Epidermal melanocyte (primary cell): ENCODE measurements at regions not wholly inside any gene's neighbourhood (a gene's known extent, or its start where the extent isn't known, plus 50 kb on each side); places are given as distances from the start of the nearest gene placed in this dataset.

Source experiments
- DNase-seq: peaks from one replicate; pipeline ENCODE4 v3.0.0; 2011; ENCODE audit warnings: low spot score; ENCODE audit not compliant: insufficient read length

DNA sequence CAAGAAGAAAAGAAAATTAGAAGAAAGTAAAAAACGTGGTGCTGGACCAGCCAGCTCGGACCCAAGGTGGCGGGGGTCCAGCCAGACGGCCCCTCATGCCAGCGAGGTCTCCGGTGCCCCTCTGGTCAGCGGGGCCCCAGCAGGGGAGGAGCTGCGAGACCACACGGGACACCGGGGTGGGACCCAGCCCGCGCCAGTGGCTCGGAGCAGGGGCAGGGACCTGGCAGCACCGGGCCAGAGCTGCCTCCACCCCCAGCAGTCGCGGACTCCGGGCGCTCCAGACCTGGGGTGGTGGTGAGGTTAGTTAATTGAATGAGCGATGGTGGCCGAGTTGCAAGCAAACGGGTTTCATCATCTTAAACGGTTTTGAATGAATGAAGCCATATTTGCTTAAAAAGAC lies 289.9 kb upstream of the MC4R start:
- no peak for DNase-seq

DNA sequence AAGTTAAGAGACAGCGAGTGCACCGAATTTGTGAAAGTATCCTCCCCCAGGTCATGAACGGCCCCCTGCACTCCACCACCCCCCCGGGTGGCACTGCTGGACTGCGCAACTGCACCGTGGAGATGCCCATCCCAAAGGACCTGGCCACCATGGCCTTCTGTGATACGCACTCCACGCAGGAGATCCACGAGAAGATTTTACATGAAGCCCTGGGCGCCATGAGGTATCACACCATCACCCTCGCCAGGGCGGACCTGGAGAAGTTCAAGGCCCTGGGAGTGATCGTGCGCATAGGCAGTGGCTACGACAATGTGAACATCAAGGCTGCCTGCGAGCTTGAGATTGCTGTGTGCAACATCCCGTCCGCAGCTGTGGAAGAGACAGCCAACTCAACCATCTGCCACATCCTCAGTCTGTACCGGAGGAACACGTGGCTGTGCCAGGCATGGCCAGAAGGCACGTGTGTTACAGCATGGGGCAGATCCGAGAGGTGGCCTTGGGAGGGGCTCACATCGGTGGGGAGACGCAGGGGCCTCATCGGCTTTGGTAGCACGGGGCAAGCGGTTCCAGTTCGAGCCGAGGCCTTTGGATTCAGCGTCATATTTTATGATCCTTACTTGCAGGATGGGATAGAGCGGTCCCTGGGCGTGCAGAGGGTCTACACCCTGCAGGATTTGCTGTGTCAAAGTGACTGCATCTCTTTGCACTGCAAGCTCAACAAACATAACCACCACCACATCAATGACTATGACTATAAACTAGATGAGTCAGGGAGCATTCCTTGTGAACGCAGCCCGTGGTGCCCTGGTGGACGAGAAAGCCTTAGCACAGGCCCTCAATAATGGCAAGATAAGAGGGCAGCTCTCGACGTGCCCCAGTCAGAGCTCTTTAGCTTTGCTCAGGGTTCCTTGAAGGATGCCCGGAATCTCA lies 290.8 kb upstream of the MC4R start:
- no peak for DNase-seq

GRCh38 chr18:60664736-60665135 lies 292.2 kb upstream of the MC4R start:
- DNase-seq: no peak

GRCh38 chr18:60667016-60667415 lies 294.4 kb upstream of the MC4R start:
- no peak for DNase-seq

DNA sequence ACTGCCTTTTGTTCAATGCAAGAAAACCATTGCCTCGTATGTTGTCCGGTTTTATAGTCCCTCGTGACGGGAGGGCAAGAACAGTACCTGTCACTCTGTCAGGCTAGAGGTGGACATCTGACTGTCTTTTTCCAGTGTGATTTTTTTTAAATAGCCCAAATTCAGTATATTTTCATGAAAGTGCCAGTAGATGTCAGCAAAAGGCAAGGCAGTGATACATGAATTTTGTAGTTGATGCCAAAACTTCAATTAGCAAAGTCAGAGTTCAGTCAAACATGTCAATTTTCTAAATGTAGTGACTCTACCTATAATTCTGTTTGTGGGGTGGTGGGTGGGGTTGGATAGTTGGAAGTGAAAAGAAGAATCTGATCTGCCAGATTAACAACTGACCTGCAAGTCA lies 296.0 kb upstream of the MC4R start:
- DNase-seq: no peak

DNA sequence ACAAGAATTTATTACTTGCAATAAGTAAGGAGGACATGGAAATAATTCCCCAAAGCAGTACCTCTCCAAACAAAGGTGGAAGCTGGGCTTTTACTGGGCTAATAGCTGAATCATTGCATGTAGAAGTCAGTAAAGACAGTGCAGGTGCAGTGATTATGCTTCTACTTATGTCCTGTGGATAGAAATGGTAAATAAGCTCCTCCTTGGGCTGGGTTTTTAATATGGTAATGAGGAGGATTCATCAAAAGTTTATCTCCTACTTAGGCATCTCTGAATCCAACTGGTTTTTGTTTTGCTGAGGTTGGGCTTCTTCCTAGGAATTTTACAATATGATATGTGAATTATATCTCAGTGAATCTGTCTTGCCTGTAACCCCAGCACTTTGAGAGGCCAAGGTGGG lies 297.4 kb upstream of the MC4R start:
- DNase-seq: no peak

DNA sequence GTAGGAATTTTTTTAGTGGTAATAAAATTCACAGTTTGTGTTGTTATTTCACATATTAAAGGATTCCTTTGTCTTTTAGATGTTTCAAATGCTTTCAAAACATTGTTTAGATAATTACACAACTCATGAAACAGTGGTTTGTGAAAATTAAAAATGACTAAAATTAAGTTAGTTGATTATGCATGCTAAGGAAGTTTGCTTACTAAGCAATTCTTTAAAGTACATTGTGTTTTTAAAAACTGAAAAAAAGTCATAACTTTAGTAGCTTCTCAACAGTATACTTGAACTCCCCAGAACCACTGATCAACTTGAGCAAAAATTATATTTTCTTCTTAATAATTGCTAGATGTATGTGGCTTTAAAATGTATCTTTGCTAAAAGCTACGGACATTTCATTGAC lies 298.4 kb upstream of the MC4R start:
- DNase-seq: no peak

GRCh38 chr18:60675126-60675525 lies 302.6 kb upstream of the MC4R start:
- no peak for DNase-seq

- no peak for DNase-seq
These were observed 303.2 kb upstream of the MC4R start for GRCh38 chr18:60675801-60676200.

DNA sequence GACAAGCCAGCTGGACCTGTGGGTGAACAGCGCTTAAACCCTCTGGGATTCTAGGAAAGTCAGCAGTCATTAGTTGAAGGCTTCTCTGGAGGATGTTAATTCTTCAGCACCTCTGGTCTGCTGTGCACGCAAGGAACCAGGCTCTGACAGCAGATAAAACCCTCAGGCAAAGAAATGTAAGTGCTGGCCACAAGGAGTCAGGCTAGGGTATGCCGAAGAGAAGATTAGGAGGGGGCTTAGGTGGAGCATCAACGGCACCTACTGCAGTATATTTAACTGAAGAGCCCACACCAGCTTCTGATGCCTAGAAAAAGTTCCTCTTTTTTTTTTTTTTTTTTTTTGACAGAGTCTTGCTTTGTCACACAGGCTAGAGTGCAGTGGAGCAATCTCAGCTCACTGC lies 304.2 kb upstream of the MC4R start:
- no peak for DNase-seq

GRCh38 chr18:60684843-60685513 lies 312.4 kb upstream of the MC4R start:
- DNase-seq: no peak

- no peak for DNase-seq
These were observed 313.6 kb upstream of the MC4R start for GRCh38 chr18:60686142-60686541.

DNA sequence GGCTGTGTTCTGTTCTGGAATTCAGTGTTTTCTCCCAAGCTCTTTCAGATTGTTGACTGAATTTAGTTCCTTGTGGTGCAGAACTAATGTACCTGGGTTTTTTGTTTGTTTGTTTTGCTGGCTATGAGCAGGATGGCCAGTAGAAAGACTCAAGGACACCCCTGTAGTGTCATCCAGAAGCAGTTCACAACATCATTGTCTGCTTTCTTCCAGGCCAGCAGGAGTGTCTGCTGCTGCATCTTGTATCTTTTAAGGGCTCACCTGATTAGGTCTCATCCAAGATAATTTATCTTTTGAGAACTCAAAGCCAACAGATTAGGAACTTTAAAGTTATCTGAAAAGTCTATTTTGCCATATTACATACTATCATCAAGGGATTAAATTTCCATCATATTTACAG lies 318.5 kb upstream of the MC4R start:
- no peak for DNase-seq

DNA sequence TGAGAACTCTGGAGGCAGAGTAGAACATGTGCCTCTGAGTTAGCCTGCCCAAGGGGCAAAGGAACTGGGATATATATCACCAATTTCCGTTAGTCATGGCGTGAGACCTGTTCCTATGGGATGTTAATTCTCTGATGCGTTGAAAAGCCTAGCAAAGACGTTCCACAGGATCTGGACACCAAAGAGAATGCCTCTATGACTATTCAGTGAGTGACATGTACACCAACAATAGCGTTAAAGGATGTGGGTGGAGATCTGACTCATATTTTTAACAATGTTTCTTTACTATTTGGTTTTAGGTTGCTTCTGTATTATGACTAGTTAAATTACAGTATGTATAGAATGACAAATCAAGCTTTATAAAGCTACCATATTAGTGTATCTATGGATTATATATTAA lies 320.9 kb upstream of the MC4R start:
- no peak for DNase-seq

DNA sequence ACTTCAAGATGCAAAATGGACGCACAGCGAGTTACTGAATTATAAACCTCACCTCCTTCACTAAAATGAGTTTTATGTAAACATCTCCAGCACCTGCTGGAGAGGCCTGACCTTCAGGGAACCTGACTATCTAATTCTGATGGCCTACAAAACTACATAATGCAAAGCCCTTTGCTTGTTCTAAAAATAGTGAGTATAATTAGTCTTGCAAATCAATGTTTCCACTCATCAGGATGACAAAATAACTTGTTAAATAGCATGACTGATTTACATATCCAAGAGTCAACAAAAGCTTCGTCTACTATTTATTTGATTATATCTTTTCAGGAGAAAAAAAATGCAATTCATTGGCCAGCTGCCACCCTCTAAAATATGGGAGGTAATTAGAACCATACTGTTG lies 326.3 kb upstream of the MC4R start:
- no peak for DNase-seq

DNA sequence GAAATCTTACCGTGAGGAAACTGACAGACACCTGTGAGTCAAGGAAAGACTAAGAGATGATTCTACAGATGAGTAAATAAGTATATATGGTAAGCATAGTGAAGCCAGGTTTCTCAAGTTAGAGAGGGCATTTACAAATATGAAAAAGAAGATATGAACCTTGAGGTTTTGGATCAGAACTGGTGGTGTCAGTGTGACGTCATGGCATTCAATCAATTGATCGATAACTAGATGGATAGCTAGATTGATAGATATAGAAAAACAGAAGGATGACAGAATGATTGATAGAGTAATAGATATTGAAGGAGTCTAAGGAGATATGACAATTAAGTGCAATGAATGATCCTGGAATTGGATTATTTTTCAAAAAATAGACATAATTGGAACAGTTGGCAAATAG lies 350.2 kb upstream of the MC4R start:
- no peak for DNase-seq

GRCh38 chr18:60732143-60732542 lies 359.6 kb upstream of the MC4R start:
- DNase-seq: no peak

DNA sequence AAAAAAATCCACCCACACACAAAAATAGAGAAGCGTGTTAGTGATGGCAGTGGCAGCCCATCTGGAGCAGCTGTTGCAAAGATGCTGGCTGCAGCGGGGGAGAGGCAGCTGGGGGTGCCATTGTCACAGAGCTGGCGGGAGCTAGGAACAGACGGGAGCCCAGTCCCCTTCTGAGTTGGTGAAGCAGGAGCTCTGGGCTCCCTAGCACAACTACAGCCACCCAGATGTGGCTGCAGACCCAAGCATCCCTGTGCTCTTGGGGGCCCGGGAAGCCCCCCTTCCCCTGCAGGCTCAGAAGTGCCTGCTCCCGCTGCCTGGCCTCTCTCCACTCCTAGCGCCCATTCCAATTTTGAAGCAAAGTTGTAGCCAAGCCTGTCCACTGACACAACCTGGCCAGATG lies 366.6 kb upstream of the MC4R start:
- no peak for DNase-seq

DNA sequence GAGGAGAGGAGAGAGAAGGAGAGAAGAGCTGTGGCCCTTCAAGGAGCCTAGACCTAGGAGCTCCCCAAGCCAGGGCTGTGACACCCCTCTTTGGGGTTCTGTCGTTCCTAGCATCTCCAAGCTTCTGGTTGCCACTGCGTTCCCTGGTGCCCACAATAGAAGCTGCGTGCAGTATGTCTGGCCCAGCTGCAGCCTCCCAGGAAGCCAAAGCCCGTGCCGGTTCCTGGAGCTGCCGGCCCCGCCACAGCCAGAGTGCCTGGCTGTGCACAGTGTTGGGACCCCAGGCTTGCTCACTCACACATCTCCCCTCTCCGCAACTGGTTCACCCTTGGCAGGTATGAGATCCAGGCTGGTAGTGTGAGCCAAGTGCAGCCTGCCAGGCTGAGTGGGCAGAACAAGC lies 367.7 kb upstream of the MC4R start:
- DNase-seq: no peak

DNA sequence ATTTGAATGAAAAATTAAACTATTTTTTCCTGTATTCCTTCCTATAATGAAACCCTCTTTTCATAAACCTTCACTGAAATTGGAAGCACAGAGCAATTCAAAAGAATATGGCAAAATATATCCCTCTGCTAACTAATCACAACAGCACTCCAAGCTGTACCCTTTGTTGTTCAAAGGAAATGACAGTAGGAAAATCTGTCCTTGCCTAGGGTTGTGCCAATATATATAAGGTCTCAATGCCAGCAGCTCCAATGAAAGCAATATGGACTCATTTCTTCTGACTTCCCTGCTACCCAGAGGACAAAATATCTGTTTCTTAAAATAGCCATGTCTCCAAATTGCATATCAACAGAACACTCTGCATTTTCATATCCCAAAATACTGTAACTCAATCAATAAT lies 373.9 kb upstream of the MC4R start:
- no peak for DNase-seq

- no peak for DNase-seq
These were observed 374.3 kb upstream of the MC4R start for GRCh38 chr18:60746919-60747318.

- DNase-seq: no peak
These were observed 381.2 kb upstream of the MC4R start for GRCh38 chr18:60753753-60754152.

DNA sequence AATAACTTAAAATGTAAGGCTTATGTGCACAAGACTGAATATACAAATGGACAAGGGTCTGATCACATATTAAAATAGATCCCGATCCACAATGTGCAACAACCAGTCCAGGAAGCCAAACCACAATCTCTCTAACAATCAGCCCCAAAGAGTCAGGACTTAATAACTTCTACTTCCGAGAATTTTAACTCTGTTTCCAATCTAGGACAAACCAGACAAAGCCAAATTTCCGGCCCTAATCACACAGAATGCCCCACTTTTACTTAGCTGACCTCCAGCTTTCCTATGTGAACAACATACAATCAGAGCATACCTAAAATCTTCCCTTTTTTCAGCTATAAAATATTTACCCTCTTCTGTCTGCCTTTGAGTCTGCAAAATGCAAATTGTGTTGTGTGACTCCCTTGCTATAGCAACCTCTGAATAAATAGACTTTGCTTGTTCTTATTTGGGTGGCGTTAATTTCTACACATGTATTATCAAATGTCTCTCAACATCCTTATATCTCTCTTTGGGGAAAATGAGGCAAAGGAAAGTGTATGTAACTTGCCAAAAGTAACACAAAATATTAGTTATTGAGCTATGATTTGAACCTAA lies 381.9 kb upstream of the MC4R start:
- no peak for DNase-seq
